ENCODE measurements at regions not wholly inside any gene's neighbourhood (a gene's known extent, or its start where the extent isn't known, plus 50 kb on each side); places are given as distances from the start of the nearest gene placed in this dataset.

DNA sequence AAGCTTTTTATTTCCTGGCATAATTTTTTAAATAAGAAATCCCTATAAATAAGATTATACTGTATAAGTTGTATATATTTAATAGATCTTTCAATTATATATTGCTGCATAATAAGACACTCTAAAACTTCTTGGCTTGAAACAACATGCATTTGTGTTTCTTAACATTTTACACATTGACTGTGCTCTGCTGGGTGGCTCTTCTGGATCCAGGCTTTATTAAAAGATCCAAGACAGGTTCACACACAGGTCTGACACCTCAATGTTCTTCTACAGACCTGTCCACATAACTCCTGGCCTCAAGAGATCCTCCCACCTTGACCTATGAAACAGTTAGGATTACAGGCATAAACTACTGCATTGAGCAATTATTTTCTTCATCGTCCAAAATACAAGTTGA, 77.6 kb upstream of the PCDH17 start:
- intact Hi-C loops (cut with micrococcal nuclease), result no loop called here
- no peaks in the 10 kb centered on the region for H3K4me1 Mint-ChIP-seq (ENCODE audit: low read depth)

DNA sequence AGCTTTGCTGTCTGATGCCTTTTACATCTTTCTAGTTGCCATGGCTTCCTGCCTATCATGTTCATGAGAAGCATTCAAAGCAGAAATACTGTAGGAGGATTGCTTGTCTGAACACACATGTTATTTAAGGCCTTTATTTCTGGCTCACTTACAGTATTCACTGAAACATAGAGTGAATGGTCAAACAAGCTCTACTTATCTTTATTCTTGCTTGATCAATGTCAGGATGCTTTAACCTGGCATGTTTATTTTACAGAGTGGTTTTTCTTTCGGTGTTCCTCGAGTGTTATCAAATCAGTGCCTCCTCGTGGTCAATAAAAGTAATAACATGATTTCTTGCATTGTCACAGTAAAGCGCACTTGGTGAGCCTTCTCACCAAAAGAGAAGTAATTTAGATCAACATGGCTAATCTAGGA, 73.5 kb upstream of the PCDH17 start:
- Mint-ChIP-seq H3K9me3 (peaks cover 11% of the 10 kb centered on the region), H3K36me3 (ENCODE audit: low read depth) (no peaks in the 10 kb centered on the region), H3K27ac (no peak overlapping the region), H3K4me1 (ENCODE audit: low read depth) (no peaks in the 10 kb centered on the region), H3K27me3 (no peaks in the 10 kb centered on the region), H3K4me3 (no peak overlapping the region)
- ATAC-seq, result no peak
- intact Hi-C loops (cut with micrococcal nuclease), result no loop called here
- ChIA-PET POLR2A (no interaction called here), CTCF (no interaction called here)
- DNase-seq, result no peak
- TF ChIP-seq, protein P1, sequence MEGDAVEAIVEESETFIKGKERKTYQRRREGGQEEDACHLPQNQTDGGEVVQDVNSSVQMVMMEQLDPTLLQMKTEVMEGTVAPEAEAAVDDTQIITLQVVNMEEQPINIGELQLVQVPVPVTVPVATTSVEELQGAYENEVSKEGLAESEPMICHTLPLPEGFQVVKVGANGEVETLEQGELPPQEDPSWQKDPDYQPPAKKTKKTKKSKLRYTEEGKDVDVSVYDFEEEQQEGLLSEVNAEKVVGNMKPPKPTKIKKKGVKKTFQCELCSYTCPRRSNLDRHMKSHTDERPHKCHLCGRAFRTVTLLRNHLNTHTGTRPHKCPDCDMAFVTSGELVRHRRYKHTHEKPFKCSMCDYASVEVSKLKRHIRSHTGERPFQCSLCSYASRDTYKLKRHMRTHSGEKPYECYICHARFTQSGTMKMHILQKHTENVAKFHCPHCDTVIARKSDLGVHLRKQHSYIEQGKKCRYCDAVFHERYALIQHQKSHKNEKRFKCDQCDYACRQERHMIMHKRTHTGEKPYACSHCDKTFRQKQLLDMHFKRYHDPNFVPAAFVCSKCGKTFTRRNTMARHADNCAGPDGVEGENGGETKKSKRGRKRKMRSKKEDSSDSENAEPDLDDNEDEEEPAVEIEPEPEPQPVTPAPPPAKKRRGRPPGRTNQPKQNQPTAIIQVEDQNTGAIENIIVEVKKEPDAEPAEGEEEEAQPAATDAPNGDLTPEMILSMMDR (IDR thresholded peaks at IDR 0.05), result no peak

More for the DNA sequence above, 77.6 kb upstream of the PCDH17 start:
- DNase-seq, result no peak
- Mint-ChIP-seq H3K36me3 (ENCODE audit: low read depth) (no peaks in the 10 kb centered on the region), H3K4me3 (no peak overlapping the region), H3K9me3 (peaks cover 18% of the 10 kb centered on the region), H3K27ac (no peak overlapping the region), H3K27me3 (no peaks in the 10 kb centered on the region)
- CTCF ChIA-PET, result interaction anchor here (0.7 kb wide), 1 partner anchor 71 kb away, joined by 3 read pairs; no protein-coding TSS in a partner anchor
- POLR2A ChIA-PET, result no interaction called here
- TF ChIP-seq, protein P1 (IDR thresholded peaks at IDR 0.05), result no peak
- no peak for ATAC-seq

DNA sequence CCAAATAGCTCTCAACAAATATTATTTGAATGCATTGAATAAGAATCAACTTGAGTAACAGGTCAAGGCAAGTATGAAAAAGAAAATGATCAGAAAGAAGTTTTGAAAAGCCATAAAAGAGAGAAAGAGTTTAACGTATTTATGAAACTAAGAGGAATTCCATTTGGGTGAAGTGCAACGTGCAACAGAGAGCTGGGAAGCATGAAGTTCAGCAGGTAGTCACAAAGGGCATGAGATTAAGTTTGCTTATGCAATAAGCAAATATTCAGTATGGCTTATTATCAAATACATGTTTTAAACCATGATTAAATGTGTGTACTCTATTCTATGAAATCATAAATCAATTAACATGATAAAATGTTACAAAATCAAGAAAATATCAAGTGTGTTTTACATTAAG, 62.7 kb upstream of the PCDH17 start:
- H3K36me3 Mint-ChIP-seq (ENCODE audit: low read depth), result no peaks in the 10 kb centered on the region
- ChIA-PET POLR2A (no interaction called here), CTCF (no interaction called here)
- TF ChIP-seq, protein P1 (IDR thresholded peaks at IDR 0.05), result no peak
- H3K4me3 Mint-ChIP-seq, result no peak overlapping the region
- ATAC-seq (no peak), DNase-seq (no peak)
- no peaks in the 10 kb centered on the region for H3K4me1 Mint-ChIP-seq (ENCODE audit: low read depth)
- H3K9me3 Mint-ChIP-seq, result peaks cover 13% of the 10 kb centered on the region
- no peak overlapping the region for H3K27ac Mint-ChIP-seq
- no peaks in the 10 kb centered on the region for H3K27me3 Mint-ChIP-seq
- intact Hi-C loops (cut with micrococcal nuclease), result no loop called here

DNA sequence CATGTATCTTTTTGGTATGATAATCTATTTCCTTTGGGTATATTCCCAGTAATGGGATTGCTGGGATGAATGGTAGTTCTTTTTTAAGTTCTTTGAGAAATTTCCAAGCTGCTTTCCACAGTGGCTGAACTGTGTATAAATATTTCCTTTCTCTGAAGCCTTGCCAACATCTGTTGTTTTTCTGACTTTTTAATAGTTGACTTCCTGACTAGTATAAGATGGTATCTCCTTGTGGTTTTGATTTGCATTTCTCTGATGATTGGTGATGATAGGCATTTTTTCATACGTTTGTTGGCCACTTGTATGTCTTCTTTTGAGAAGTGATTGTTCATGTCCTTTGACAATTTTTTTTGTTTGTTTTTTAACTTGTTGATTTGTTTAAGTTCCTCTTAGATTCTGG, 61.6 kb upstream of the PCDH17 start:
- ChIA-PET CTCF (no interaction called here), POLR2A (no interaction called here)
- Mint-ChIP-seq H3K27me3 (no peaks in the 10 kb centered on the region), H3K4me3 (no peak overlapping the region), H3K27ac (no peak overlapping the region), H3K4me1 (ENCODE audit: low read depth) (no peaks in the 10 kb centered on the region), H3K36me3 (ENCODE audit: low read depth) (no peaks in the 10 kb centered on the region), H3K9me3 (peaks cover 18% of the 10 kb centered on the region)
- TF ChIP-seq, protein P1 (IDR thresholded peaks at IDR 0.05), result no peak
- ATAC-seq, result no peak
- intact Hi-C loops (cut with micrococcal nuclease), result no loop called here
- DNase-seq, result no peak
